ENCODE measurements at regions not wholly inside any gene's neighbourhood (a gene's known extent, or its start where the extent isn't known, plus 50 kb on each side); places are given as distances from the start of the nearest gene placed in this dataset.
"Not testable (repeated sequence)": the region's sequence is repeated elsewhere in the genome, so short reads cannot be mapped to it uniquely, and the experiment has no call there.

GRCh38 chr1:181893150-181893549 lies 168.4 kb downstream of the ZNF648 start:
- not testable (repeated sequence) for TF ChIP-seq CTCF (IDR thresholded peaks at IDR 0.05 in 8 of 11, conservative IDR thresholded peaks at IDR 0.05 in 3 of 11); POLR2AphosphoS5 (IDR thresholded peaks at IDR 0.05); POLR2A (IDR thresholded peaks at IDR 0.05)
